H9 (cell line): ENCODE measurements at regions not wholly inside any gene's neighbourhood (a gene's known extent, or its start where the extent isn't known, plus 50 kb on each side); places are given as distances from the start of the nearest gene placed in this dataset.

Source experiments
- DNase-seq: peaks from one replicate; pipeline ENCODE4 v3.0.0-alpha.2; 2017
- H2AFZ ChIP-seq: one replicate; pipeline ENCODE4 v1.6.1; 2013; ENCODE audit warnings: mild to moderate bottlenecking, low read length, control low read depth, moderate library complexity
- H2AK5ac ChIP-seq: 2 replicates; pipeline ENCODE4 v1.6.1; 2013; ENCODE audit warnings: low read length, control low read depth, mixed read lengths; ENCODE audit not compliant: insufficient read length
- H2BK120ac ChIP-seq: one replicate; pipeline ENCODE4 v1.6.1; 2013; ENCODE audit warnings: low read depth, mild to moderate bottlenecking, low read length, control low read depth, inconsistent platforms; ENCODE audit not compliant: poor library complexity, severe bottlenecking
- H2BK12ac ChIP-seq: 2 replicates; pipeline ENCODE4 v1.6.1; 2013; ENCODE audit warnings: low read length, control low read depth, mixed read lengths, low read depth; ENCODE audit not compliant: insufficient read length
- H2BK15ac ChIP-seq: 2 replicates; pipeline ENCODE4 v1.6.1; 2013; ENCODE audit warnings: low read depth, low read length, control low read depth
- H2BK20ac ChIP-seq: one replicate; pipeline ENCODE4 v1.6.1; 2013; ENCODE audit warnings: low read depth, mild to moderate bottlenecking, low read length, control low read depth, inconsistent platforms; ENCODE audit not compliant: poor library complexity, severe bottlenecking
- H2BK5ac ChIP-seq: 2 replicates; pipeline ENCODE4 v1.6.1; 2013; ENCODE audit warnings: low read length, control low read depth, mixed read lengths; ENCODE audit not compliant: insufficient read length
- H3K14ac ChIP-seq: 2 replicates; pipeline ENCODE4 v1.6.1; 2013; ENCODE audit warnings: low read length, control low read depth; ENCODE audit not compliant: insufficient read depth
- H3K18ac ChIP-seq: 2 replicates; pipeline ENCODE4 v1.6.1; 2013; ENCODE audit warnings: low read depth, mild to moderate bottlenecking, mixed read lengths, low read length, control low read depth; ENCODE audit not compliant: insufficient read length
- H3K23ac ChIP-seq: 2 replicates; pipeline ENCODE4 v1.6.1; 2013; ENCODE audit warnings: low read length, control low read depth, mixed read lengths, low read depth; ENCODE audit not compliant: insufficient read length
- H3K23me2 ChIP-seq: 2 replicates; pipeline ENCODE4 v1.6.1; 2013; ENCODE audit warnings: low read depth, mild to moderate bottlenecking, mixed read lengths, low read length, control low read depth; ENCODE audit not compliant: insufficient read length, poor library complexity, severe bottlenecking
- H3K27ac ChIP-seq: 2 replicates; pipeline ENCODE4 v1.5.1; 2013; ENCODE audit warnings: low read length, control low read depth, mixed read lengths, low read depth; ENCODE audit not compliant: insufficient read length
- H3K27me3 ChIP-seq: 2 replicates; pipeline ENCODE4 v1.6.1; 2013; ENCODE audit warnings: low read length, control low read depth, inconsistent platforms; ENCODE audit not compliant: insufficient read depth
- H3K4ac ChIP-seq: 2 replicates; pipeline ENCODE4 v1.6.1; 2013; ENCODE audit warnings: low read depth, mild to moderate bottlenecking, control low read depth, inconsistent platforms, low read length, moderate library complexity
- H3K4me1 ChIP-seq: 2 replicates; pipeline ENCODE4 v1.6.1; 2013; ENCODE audit warnings: low read length, control low read depth, inconsistent platforms; ENCODE audit not compliant: insufficient read depth
- H3K4me2 ChIP-seq: 2 replicates; pipeline ENCODE4 v1.6.1; 2013; ENCODE audit warnings: low read length, control low read depth, mixed read lengths; ENCODE audit not compliant: insufficient read length, insufficient read depth
- H3K56ac ChIP-seq: 2 replicates; pipeline ENCODE4 v1.6.1; 2013; ENCODE audit warnings: low read depth, mild to moderate bottlenecking, mixed read lengths, low read length, control low read depth; ENCODE audit not compliant: insufficient read length
- H3K79me1 ChIP-seq: 2 replicates; pipeline ENCODE4 v1.6.1; 2013; ENCODE audit warnings: low read depth, mild to moderate bottlenecking, moderate library complexity, low read length, control low read depth, inconsistent platforms; ENCODE audit not compliant: insufficient read depth, poor library complexity, severe bottlenecking
- H3K79me2 ChIP-seq: 2 replicates; pipeline ENCODE4 v1.6.1; 2013; ENCODE audit warnings: low read length, control low read depth, inconsistent platforms; ENCODE audit not compliant: insufficient read depth
- H3K9ac ChIP-seq: 2 replicates; pipeline ENCODE4 v1.6.1; 2013; ENCODE audit warnings: low read length, control low read depth, mixed read lengths; ENCODE audit not compliant: insufficient read length; ENCODE audit errors: extremely low read depth
- H3K9me3 ChIP-seq: one replicate; pipeline ENCODE4 v1.6.1; 2013; ENCODE audit warnings: low read depth, low read length, inconsistent platforms; ENCODE audit not compliant: control insufficient read depth
- H3T11ph ChIP-seq: one replicate; pipeline ENCODE4 v1.6.1; 2013; ENCODE audit warnings: mild to moderate bottlenecking, low read length, control low read depth, inconsistent platforms
- H4K20me1 ChIP-seq: one replicate; pipeline ENCODE4 v1.6.1; 2013; ENCODE audit not compliant: control insufficient read depth, insufficient read length, insufficient read depth
- H4K5ac ChIP-seq: 2 replicates; pipeline ENCODE4 v1.6.1; 2013; ENCODE audit warnings: low read depth, mild to moderate bottlenecking, mixed read lengths, low read length, control low read depth; ENCODE audit not compliant: insufficient read length
- H4K8ac ChIP-seq: replicated peaks from 2 replicates; pipeline ENCODE4 v1.6.1; 2013; ENCODE audit warnings: low read length, control low read depth, mixed read lengths, low read depth; ENCODE audit not compliant: insufficient read length
- H4K91ac ChIP-seq: 2 replicates; pipeline ENCODE4 v1.6.1; 2013; ENCODE audit warnings: low read depth, mild to moderate bottlenecking, moderate library complexity, mixed read lengths, low read length, control low read depth; ENCODE audit not compliant: insufficient read length
- H3K27ac Mint-ChIP-seq, 3 experiments: 2 replicates in 2 of 3; 3 replicates in 1 of 3; pipeline ENCODE4 v1.8.0; 2020 to 2021; ENCODE audit warnings: mixed read lengths in 3 of 3, mild to moderate bottlenecking in 1 of 3, moderate library complexity in 1 of 3
- H3K27me3 Mint-ChIP-seq: 2 replicates; pipeline ENCODE4 v1.8.0; 2021; ENCODE audit warnings: low read depth, mild to moderate bottlenecking, moderate library complexity, mixed read lengths
- H3K36me3 Mint-ChIP-seq, 3 experiments: 2 replicates in 2 of 3; 3 replicates in 1 of 3; pipeline ENCODE4 v1.8.0; 2020 to 2021; ENCODE audit warnings: low read depth in 3 of 3, mixed read lengths in 3 of 3; ENCODE audit not compliant: insufficient read depth in 1 of 3
- H3K4me1 Mint-ChIP-seq, 2 experiments: 2 replicates each; pipeline ENCODE4 v1.8.0; 2020; ENCODE audit warnings: mixed read lengths in 2 of 2
- H3K4me3 Mint-ChIP-seq, 2 experiments: 2 replicates in 1 of 2; 3 replicates in 1 of 2; pipeline ENCODE4 v1.8.0; 2020 to 2021; ENCODE audit warnings: mild to moderate bottlenecking in 2 of 2, mixed read lengths in 2 of 2, moderate library complexity in 1 of 2
- H3K9me3 Mint-ChIP-seq, 2 experiments: 2 replicates in 1 of 2; 3 replicates in 1 of 2; pipeline ENCODE4 v1.8.0; 2020; ENCODE audit warnings: mild to moderate bottlenecking in 2 of 2, mixed read lengths in 2 of 2, moderate library complexity in 1 of 2
- CTCF ChIP-seq: fragments of 200-600 bp; sonication (generic); conservative IDR thresholded peaks from 3 replicates; pipeline ENCODE4 v1.8.0; 2021; ENCODE audit warnings: antibody characterized with exemption, mild to moderate bottlenecking
- WGBS: extraction: QIAGEN DNeasy Blood & Tissue Kit; methylation state at CpG from one replicate; pipeline ENCODE4 v1.1.7; 2013; ENCODE audit warnings: missing lambda C conversion rate, low lambda C conversion rate, mixed read lengths; ENCODE audit not compliant: insufficient read length; ENCODE audit errors: extremely low coverage; 5-methylcytosine and 5-hydroxymethylcytosine counted together

GRCh38 chr16:73743665-73744496, 552.7 kb upstream of the PSMD7 start:
- H2AK5ac ChIP-seq: no peak overlapping the region
- Mint-ChIP-seq H3K4me1 (peaks cover 4 to 8% of the 10 kb centered on the region in 2 experiments; a peak in 3 of 4 replicates), H3K27me3 (no peaks in the 10 kb centered on the region), H3K36me3 (peaks cover 0 to 5% (median 4%) of the 10 kb centered on the region in 3 experiments; a peak in 5 of 7 replicates), H3K9me3 (peaks cover 0 to 9% of the 10 kb centered on the region in 2 experiments; a peak in 3 of 5 replicates), H3K27ac (no peak overlapping the region), H3K4me3 (no peak overlapping the region)
- DNase-seq: peak; percentile 35
- H4K20me1 ChIP-seq: no peaks in the 10 kb centered on the region
- no peak overlapping the region for H3K9ac ChIP-seq
- H4K5ac ChIP-seq: no peak overlapping the region
- no peak overlapping the region for H2AFZ ChIP-seq
- no peak overlapping the region for H2BK15ac ChIP-seq
- H3K4me1 ChIP-seq: no peaks in the 10 kb centered on the region
- H3K9me3 ChIP-seq: no peaks in the 10 kb centered on the region
- no peak overlapping the region for H3K4me2 ChIP-seq
- no peaks in the 10 kb centered on the region for H3K79me1 ChIP-seq
- no peak overlapping the region for H4K8ac ChIP-seq
- H2BK120ac ChIP-seq: no peak overlapping the region
- H3K56ac ChIP-seq: no peak overlapping the region
- no peaks in the 10 kb centered on the region for H3K27me3 ChIP-seq
- H3K18ac ChIP-seq: no peak overlapping the region
- H2BK5ac ChIP-seq: no peak overlapping the region
- no peak overlapping the region for H4K91ac ChIP-seq
- WGBS: no CpG with 5 or more reads among the region's 11 CpGs
- no peak overlapping the region for H2BK12ac ChIP-seq
- no peak overlapping the region for H3K27ac ChIP-seq
- TF ChIP-seq CTCF: peak; percentile 73
- no peak overlapping the region for H2BK20ac ChIP-seq
- no peak overlapping the region for H3K14ac ChIP-seq
- H3T11ph ChIP-seq: no peak overlapping the region
- no peak overlapping the region for H3K4ac ChIP-seq
- H3K79me2 ChIP-seq: no peaks in the 10 kb centered on the region
- no peaks in the 10 kb centered on the region for H3K23me2 ChIP-seq
- H3K23ac ChIP-seq: no peak overlapping the region
